ENCODE measurements at regions not wholly inside any gene's neighbourhood (a gene's known extent, or its start where the extent isn't known, plus 50 kb on each side); places are given as distances from the start of the nearest gene placed in this dataset.
A peak's percentile ranks its signal among the peaks of the same experiment; 100 is the strongest.

GRCh38 chr1:194598098-194598497 lies 1411.7 kb upstream of the B3GALT2 start:
- Histone ChIP-seq H3K4me3 (replicated peaks in 1 of 2; ENCODE audit: low read depth in 1 of 2, low read length in 2 of 2) (no peak overlapping the region), H3K4me2 (ENCODE audit: low read length) (no peak overlapping the region), H3K27me3 (ENCODE audit: insufficient read depth, low read length) (no peaks in the 10 kb centered on the region), H3K36me3 (ENCODE audit: control insufficient read depth in 1 of 2, insufficient read depth in 2 of 2, low read length in 2 of 2) (no peaks in the 10 kb centered on the region), H4K20me1 (ENCODE audit: insufficient read depth) (no peaks in the 10 kb centered on the region), H3K4me1 (ENCODE audit: control insufficient read depth in 1 of 2, insufficient read depth in 2 of 2, low read length in 2 of 2) (no peaks in the 10 kb centered on the region), H3K9me2 (ENCODE audit: insufficient read depth) (no peaks in the 10 kb centered on the region), H3K9ac (ENCODE audit: low read length) (no peak overlapping the region), H3K9me3 (ENCODE audit: control insufficient read depth in 1 of 2, insufficient read depth in 1 of 2, low read depth in 1 of 2, low read length in 2 of 2) (no peaks in the 10 kb centered on the region), H2AFZ (ENCODE audit: low read depth, low read length, poor library complexity, severe bottlenecking) (peak overlapping the region; percentile 68), H3K27ac (ENCODE audit: low read depth, low read length) (no peak overlapping the region), H3K79me2 (ENCODE audit: insufficient read depth, low read length) (no peaks in the 10 kb centered on the region)
- POLR2A ChIA-PET: no interaction called here
- RAD21 ChIA-PET (ENCODE audit: low non-redundant PET in 1 of 2, low total read pairs in 2 of 2, uncharacterized antibody in 2 of 2, unreplicated experiment in 2 of 2): no interaction called here
- no peak for DNase-seq (ENCODE audit: low read depth, low spot score)
- no peak for TF ChIP-seq CBX3 (IDR thresholded peaks at IDR 0.05; ENCODE audit: low read depth)
- TF ChIP-seq, protein P1, sequence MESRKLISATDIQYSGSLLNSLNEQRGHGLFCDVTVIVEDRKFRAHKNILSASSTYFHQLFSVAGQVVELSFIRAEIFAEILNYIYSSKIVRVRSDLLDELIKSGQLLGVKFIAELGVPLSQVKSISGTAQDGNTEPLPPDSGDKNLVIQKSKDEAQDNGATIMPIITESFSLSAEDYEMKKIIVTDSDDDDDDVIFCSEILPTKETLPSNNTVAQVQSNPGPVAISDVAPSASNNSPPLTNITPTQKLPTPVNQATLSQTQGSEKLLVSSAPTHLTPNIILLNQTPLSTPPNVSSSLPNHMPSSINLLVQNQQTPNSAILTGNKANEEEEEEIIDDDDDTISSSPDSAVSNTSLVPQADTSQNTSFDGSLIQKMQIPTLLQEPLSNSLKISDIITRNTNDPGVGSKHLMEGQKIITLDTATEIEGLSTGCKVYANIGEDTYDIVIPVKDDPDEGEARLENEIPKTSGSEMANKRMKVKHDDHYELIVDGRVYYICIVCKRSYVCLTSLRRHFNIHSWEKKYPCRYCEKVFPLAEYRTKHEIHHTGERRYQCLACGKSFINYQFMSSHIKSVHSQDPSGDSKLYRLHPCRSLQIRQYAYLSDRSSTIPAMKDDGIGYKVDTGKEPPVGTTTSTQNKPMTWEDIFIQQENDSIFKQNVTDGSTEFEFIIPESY (IDR thresholded peaks at IDR 0.05; ENCODE audit: extremely low read depth, insufficient replicate concordance, low read length): no peak
- no peak for TF ChIP-seq SP1 (IDR thresholded peaks at IDR 0.05; ENCODE audit: low read depth)
- no TSS peak for BruUV-seq (replicated peaks)
- intact Hi-C loops (cut with micrococcal nuclease): no loop called here
- CTCF ChIA-PET: no interaction called here
- ATAC-seq: no peak

DNA sequence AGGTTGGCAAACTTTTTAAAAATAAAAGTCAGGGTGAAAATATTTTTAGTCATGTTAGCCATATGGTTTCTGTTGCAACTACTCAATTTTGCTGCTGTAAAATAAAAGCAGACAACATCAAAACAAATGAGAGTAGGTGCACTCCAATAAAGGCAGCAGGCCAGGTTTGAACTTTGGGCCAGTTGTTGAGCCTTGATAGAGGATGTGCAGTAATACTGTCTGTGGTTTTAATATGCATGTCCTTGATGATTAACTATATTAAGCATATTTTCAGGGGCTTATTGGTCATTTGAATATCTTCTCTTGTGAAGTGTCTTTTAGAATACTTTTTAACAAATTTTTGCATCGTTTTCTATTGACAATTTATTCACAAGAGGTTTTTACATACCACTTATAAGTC lies 1399.9 kb upstream of the B3GALT2 start:
- no peak overlapping the region for H3K4me3 ChIP-seq (replicated peaks in 1 of 2; ENCODE audit: low read depth in 1 of 2, low read length in 2 of 2)
- RAD21 ChIA-PET (ENCODE audit: low non-redundant PET in 1 of 2, low total read pairs in 2 of 2, uncharacterized antibody in 2 of 2, unreplicated experiment in 2 of 2): no interaction called here
- POLR2A ChIA-PET: no interaction called here
- no peaks in the 10 kb centered on the region for H3K79me2 ChIP-seq (ENCODE audit: insufficient read depth, low read length)
- no peaks in the 10 kb centered on the region for H3K4me1 ChIP-seq (ENCODE audit: control insufficient read depth in 1 of 2, insufficient read depth in 2 of 2, low read length in 2 of 2)
- CTCF ChIA-PET: no interaction called here
- no peaks in the 10 kb centered on the region for H3K9me3 ChIP-seq (ENCODE audit: control insufficient read depth in 1 of 2, insufficient read depth in 1 of 2, low read depth in 1 of 2, low read length in 2 of 2)
- ATAC-seq (no peak), DNase-seq (ENCODE audit: low read depth, low spot score) (no peak)
- H4K20me1 ChIP-seq (ENCODE audit: insufficient read depth): no peaks in the 10 kb centered on the region
- no peaks in the 10 kb centered on the region for H3K36me3 ChIP-seq (ENCODE audit: control insufficient read depth in 1 of 2, insufficient read depth in 2 of 2, low read length in 2 of 2)
- intact Hi-C loops (cut with micrococcal nuclease): no loop called here
- no peak overlapping the region for H3K27ac ChIP-seq (ENCODE audit: low read depth, low read length)
- H3K9me2 ChIP-seq (ENCODE audit: insufficient read depth): no peaks in the 10 kb centered on the region; the same call in 1 of the 2 replicates
- no peak overlapping the region for H2AFZ ChIP-seq (ENCODE audit: low read depth, low read length, poor library complexity, severe bottlenecking)
- BruUV-seq (replicated peaks): no TSS peak
- H3K27me3 ChIP-seq (ENCODE audit: insufficient read depth, low read length): no peaks in the 10 kb centered on the region
- no peak overlapping the region for H3K9ac ChIP-seq (ENCODE audit: low read length)
- no peak overlapping the region for H3K4me2 ChIP-seq (ENCODE audit: low read length)
- TF ChIP-seq REST (IDR thresholded peaks at IDR 0.05; ENCODE audit: low read depth) (no peak), ZFX (IDR thresholded peaks at IDR 0.05) (no peak), ELF1 (IDR thresholded peaks at IDR 0.05; ENCODE audit: borderline replicate concordance, low read depth) (no peak), POLR2A (IDR thresholded peaks at IDR 0.05; ENCODE audit: borderline replicate concordance, extremely low read depth, insufficient read depth, insufficient read length) (no peak), SP1 (IDR thresholded peaks at IDR 0.05; ENCODE audit: low read depth) (no peak), SRF (IDR thresholded peaks at IDR 0.05; ENCODE audit: low read depth) (no peak), EZH2phosphoT487 (IDR thresholded peaks at IDR 0.05; ENCODE audit: borderline replicate concordance) (no peak), YY1 (IDR thresholded peaks at IDR 0.05; ENCODE audit: extremely low read depth, insufficient replicate concordance, low read depth, low read length) (no peak), TCF7L2 (IDR thresholded peaks at IDR 0.05; ENCODE audit: borderline replicate concordance, extremely low read depth, insufficient read depth, insufficient read length) (no peak), CEBPB (IDR thresholded peaks at IDR 0.05; ENCODE audit: low read depth) (no peak), POLR2AphosphoS5 (IDR thresholded peaks at IDR 0.05; ENCODE audit: low read depth, low read length) (no peak), FOSL1 (IDR thresholded peaks at IDR 0.05; ENCODE audit: low read depth) (no peak), CBX3 (IDR thresholded peaks at IDR 0.05; ENCODE audit: low read depth) (no peak), EZH2 (IDR thresholded peaks at IDR 0.05) (no peak), EGR1 (IDR thresholded peaks at IDR 0.05; ENCODE audit: low read depth) (no peak)
- TF ChIP-seq, protein P2, sequence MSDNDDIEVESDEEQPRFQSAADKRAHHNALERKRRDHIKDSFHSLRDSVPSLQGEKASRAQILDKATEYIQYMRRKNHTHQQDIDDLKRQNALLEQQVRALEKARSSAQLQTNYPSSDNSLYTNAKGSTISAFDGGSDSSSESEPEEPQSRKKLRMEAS (IDR thresholded peaks at IDR 0.05): no peak

All from HCT116 (cell line).